LNCaP clone FGC (cell line): ENCODE measurements at regions not wholly inside any gene's neighbourhood (a gene's known extent, or its start where the extent isn't known, plus 50 kb on each side); places are given as distances from the start of the nearest gene placed in this dataset.

Source experiments
- DNase-seq: peaks from one replicate; pipeline ENCODE4 v3.0.0-alpha.2; 2011; ENCODE audit warnings: low read depth
- H3K4me3 ChIP-seq: 2 replicates; pipeline ENCODE4 v1.5.1; 2011; ENCODE audit warnings: mild to moderate bottlenecking, low read depth, low read length, control low read depth
- CTCF ChIP-seq: IDR thresholded peaks from 2 replicates; pipeline ENCODE4 v1.5.1; 2012; ENCODE audit warnings: mild to moderate bottlenecking; ENCODE audit not compliant: control insufficient read depth, insufficient read depth; ENCODE audit errors: extremely low read depth

- H3K4me3 ChIP-seq, result no peak overlapping the region
- DNase-seq, result no peak
- no peak for TF ChIP-seq CTCF
Measured at GRCh38 chr5:60232036-60232795, 338.7 kb upstream of the PDE4D start.

GRCh38 chr5:60230456-60230855 lies 336.9 kb upstream of the PDE4D start:
- no peak overlapping the region for H3K4me3 ChIP-seq
- DNase-seq, result no peak
- TF ChIP-seq CTCF, result no peak

GRCh38 chr5:60229691-60230185 lies 336.2 kb upstream of the PDE4D start:
- no peak for TF ChIP-seq CTCF
- no peak for DNase-seq
- no peak overlapping the region for H3K4me3 ChIP-seq

GRCh38 chr5:60228676-60229075 lies 335.1 kb upstream of the PDE4D start:
- no peak for DNase-seq
- TF ChIP-seq CTCF, result no peak
- no peak overlapping the region for H3K4me3 ChIP-seq

GRCh38 chr5:60226128-60226527 lies 332.6 kb upstream of the PDE4D start:
- DNase-seq, result no peak
- TF ChIP-seq CTCF, result no peak
- no peak overlapping the region for H3K4me3 ChIP-seq

GRCh38 chr5:60223342-60223741 lies 329.8 kb upstream of the PDE4D start:
- no peak overlapping the region for H3K4me3 ChIP-seq
- no peak for TF ChIP-seq CTCF
- DNase-seq, result no peak

GRCh38 chr5:60219921-60220320 lies 326.4 kb upstream of the PDE4D start:
- no peak for TF ChIP-seq CTCF

More at GRCh38 chr5:60219921-60220320, 326.4 kb upstream of the PDE4D start:
- DNase-seq, result no peak
- H3K4me3 ChIP-seq, result no peak overlapping the region
